ENCODE measurements at regions not wholly inside any gene's neighbourhood (a gene's known extent, or its start where the extent isn't known, plus 50 kb on each side); places are given as distances from the start of the nearest gene placed in this dataset.

DNA sequence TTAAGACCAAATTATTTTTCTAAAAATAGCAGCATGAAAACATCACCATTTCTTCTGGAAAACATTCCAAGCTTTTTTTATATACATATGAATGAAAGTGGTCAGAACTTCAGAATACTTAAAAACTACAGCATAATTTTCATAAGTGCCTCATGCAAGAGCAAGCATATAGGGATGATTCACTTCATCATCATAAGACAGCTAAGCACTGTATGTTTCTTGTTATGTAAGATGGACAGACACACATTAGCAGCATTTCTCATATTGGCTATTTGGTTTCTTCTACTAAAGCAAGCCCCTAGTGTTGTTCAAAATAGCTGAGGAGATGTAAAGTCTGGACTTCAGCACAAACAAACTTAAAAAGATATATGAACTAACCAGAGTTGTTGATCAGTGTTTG is 213.1 kb upstream of the NOCT start:
- H3K9me3 ChIP-seq (ENCODE audit: severe bottlenecking): no peaks in the 10 kb centered on the region
- H3K4me3 ChIP-seq (ENCODE audit: severe bottlenecking): no peak overlapping the region
- H3K4me1 ChIP-seq (ENCODE audit: insufficient read depth, poor library complexity, severe bottlenecking): no peaks in the 10 kb centered on the region
- TF ChIP-seq, protein P1, sequence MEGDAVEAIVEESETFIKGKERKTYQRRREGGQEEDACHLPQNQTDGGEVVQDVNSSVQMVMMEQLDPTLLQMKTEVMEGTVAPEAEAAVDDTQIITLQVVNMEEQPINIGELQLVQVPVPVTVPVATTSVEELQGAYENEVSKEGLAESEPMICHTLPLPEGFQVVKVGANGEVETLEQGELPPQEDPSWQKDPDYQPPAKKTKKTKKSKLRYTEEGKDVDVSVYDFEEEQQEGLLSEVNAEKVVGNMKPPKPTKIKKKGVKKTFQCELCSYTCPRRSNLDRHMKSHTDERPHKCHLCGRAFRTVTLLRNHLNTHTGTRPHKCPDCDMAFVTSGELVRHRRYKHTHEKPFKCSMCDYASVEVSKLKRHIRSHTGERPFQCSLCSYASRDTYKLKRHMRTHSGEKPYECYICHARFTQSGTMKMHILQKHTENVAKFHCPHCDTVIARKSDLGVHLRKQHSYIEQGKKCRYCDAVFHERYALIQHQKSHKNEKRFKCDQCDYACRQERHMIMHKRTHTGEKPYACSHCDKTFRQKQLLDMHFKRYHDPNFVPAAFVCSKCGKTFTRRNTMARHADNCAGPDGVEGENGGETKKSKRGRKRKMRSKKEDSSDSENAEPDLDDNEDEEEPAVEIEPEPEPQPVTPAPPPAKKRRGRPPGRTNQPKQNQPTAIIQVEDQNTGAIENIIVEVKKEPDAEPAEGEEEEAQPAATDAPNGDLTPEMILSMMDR (IDR thresholded peaks at IDR 0.05; ENCODE audit: poor library complexity, severe bottlenecking): no peak
- ATAC-seq (ENCODE audit: low read depth) (0 out of 3 replicates have a peak, but pooled peaks have one; percentile 33), DNase-seq (ENCODE audit: low spot score) (no peak)
- H3K27ac ChIP-seq (ENCODE audit: poor library complexity, severe bottlenecking): no peak overlapping the region
- H3K27me3 ChIP-seq (ENCODE audit: insufficient read depth, poor library complexity, severe bottlenecking): peaks cover 28% of the 10 kb centered on the region
- no peaks in the 10 kb centered on the region for H3K36me3 ChIP-seq (ENCODE audit: low read depth)

DNA sequence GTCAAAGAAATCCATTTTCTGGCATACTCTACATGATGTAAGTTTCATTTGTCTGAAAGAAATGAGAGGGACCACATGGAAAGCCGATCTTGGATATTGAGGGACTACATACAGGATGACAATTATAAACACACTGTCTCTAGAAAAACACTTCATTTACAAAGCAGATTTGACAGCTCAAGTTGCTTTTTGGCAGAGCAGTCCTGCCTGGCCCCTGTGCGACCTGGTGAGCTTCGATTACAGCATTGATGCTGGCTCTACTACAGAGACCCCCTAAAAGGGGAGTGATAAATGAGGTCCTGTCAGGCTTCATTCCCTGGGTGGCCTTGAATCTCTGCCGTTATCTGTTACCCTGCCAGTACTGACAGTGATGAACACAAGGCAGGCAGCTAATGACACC is 215.2 kb upstream of the NOCT start:
- Histone ChIP-seq H3K27me3 (ENCODE audit: insufficient read depth, poor library complexity, severe bottlenecking) (peaks cover 27% of the 10 kb centered on the region), H3K9me3 (ENCODE audit: severe bottlenecking) (no peaks in the 10 kb centered on the region), H3K27ac (ENCODE audit: poor library complexity, severe bottlenecking) (no peak overlapping the region), H3K36me3 (ENCODE audit: low read depth) (no peaks in the 10 kb centered on the region), H3K4me1 (ENCODE audit: insufficient read depth, poor library complexity, severe bottlenecking) (no peaks in the 10 kb centered on the region), H3K4me3 (ENCODE audit: severe bottlenecking) (no peak overlapping the region)
- DNase-seq (ENCODE audit: low spot score) (no peak), ATAC-seq (ENCODE audit: low read depth) (no peak)
- TF ChIP-seq, protein P1 (IDR thresholded peaks at IDR 0.05; ENCODE audit: poor library complexity, severe bottlenecking): no peak

DNA sequence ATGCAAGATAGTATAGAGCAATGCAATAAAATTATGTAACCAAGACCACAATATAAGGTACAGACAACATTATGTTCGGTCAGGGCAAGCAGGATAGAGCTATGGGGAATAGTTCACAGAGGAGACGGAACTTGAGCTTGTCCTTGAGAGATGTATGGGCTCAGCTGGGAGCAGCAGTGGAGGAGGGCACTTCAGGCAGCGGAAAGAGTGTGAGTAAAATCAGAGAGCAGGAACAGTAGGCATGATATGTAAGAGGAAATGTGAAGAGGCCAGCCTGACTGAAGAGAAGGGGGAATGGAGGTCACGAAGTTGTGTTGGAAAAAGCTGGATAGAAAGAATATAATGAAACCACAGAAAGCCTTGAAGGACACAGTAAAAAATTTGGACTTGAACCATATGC is 217.2 kb upstream of the NOCT start:
- no peaks in the 10 kb centered on the region for H3K9me3 ChIP-seq (ENCODE audit: severe bottlenecking)
- no peak for DNase-seq (ENCODE audit: low spot score)
- no peak overlapping the region for H3K27ac ChIP-seq (ENCODE audit: poor library complexity, severe bottlenecking)
- no peak for ATAC-seq (ENCODE audit: low read depth)
- no peak overlapping the region for H3K4me3 ChIP-seq (ENCODE audit: severe bottlenecking)
- TF ChIP-seq, protein P1 (IDR thresholded peaks at IDR 0.05; ENCODE audit: poor library complexity, severe bottlenecking): no peak
- H3K4me1 ChIP-seq (ENCODE audit: insufficient read depth, poor library complexity, severe bottlenecking): no peaks in the 10 kb centered on the region
- no peaks in the 10 kb centered on the region for H3K36me3 ChIP-seq (ENCODE audit: low read depth)
- peaks cover 10% of the 10 kb centered on the region for H3K27me3 ChIP-seq (ENCODE audit: insufficient read depth, poor library complexity, severe bottlenecking)

DNA sequence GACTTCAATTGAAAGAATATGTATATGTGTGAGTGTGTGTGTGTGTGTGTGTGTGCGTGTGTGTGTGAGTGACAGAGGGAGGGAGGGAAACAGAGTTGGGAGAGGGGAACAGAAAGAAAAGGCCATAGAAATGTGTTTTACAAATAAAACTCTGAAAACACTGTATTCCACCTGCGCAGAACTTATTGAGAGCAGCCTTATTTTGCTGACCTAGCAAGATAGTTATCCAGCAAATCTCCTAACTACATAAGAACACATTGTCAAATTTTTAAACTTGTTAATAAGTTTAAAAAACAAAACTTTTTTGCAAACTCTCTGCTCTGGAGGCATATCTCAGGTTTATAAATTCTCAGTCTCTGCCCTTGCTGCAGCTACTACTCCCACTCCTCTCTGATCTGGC is 217.9 kb upstream of the NOCT start:
- Histone ChIP-seq H3K36me3 (ENCODE audit: low read depth) (no peaks in the 10 kb centered on the region), H3K27ac (ENCODE audit: poor library complexity, severe bottlenecking) (no peak overlapping the region), H3K9me3 (ENCODE audit: severe bottlenecking) (no peaks in the 10 kb centered on the region), H3K27me3 (ENCODE audit: insufficient read depth, poor library complexity, severe bottlenecking) (peaks cover 3% of the 10 kb centered on the region), H3K4me3 (ENCODE audit: severe bottlenecking) (no peak overlapping the region), H3K4me1 (ENCODE audit: insufficient read depth, poor library complexity, severe bottlenecking) (no peaks in the 10 kb centered on the region)
- TF ChIP-seq, protein P1 (IDR thresholded peaks at IDR 0.05; ENCODE audit: poor library complexity, severe bottlenecking): no peak
- DNase-seq (ENCODE audit: low spot score) (no peak), ATAC-seq (ENCODE audit: low read depth) (no peak)

DNA sequence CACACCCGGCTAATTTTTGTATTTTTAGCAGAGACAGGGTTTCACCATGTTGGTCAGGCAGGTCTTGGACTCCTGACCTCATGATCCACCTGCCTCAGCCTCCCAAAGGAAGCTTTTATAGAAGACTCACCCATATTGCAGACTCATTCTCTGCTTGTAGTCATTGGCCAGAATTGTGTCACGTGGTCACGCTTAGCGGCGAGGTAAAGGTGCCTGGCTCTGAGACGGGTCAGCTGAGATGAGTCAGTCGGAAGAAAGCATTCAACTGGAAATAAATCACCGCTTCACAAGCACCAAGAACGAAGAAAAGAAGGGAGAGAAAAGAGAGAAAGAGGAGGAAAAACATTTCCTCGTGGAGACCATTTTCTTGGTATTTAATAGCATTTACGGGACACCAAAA is 218.8 kb upstream of the NOCT start:
- Histone ChIP-seq H3K4me1 (ENCODE audit: insufficient read depth, poor library complexity, severe bottlenecking) (no peaks in the 10 kb centered on the region), H3K27ac (ENCODE audit: poor library complexity, severe bottlenecking) (no peak overlapping the region), H3K27me3 (ENCODE audit: insufficient read depth, poor library complexity, severe bottlenecking) (no peaks in the 10 kb centered on the region), H3K36me3 (ENCODE audit: low read depth) (no peaks in the 10 kb centered on the region), H3K4me3 (ENCODE audit: severe bottlenecking) (no peak overlapping the region), H3K9me3 (ENCODE audit: severe bottlenecking) (no peaks in the 10 kb centered on the region)
- TF ChIP-seq, protein P1 (IDR thresholded peaks at IDR 0.05; ENCODE audit: poor library complexity, severe bottlenecking): no peak
- DNase-seq (ENCODE audit: low spot score) (no peak), ATAC-seq (ENCODE audit: low read depth) (no peak)
